Tibial nerve (tissue), 4 donors: ENCODE measurements at regions not wholly inside any gene's neighbourhood (a gene's known extent, or its start where the extent isn't known, plus 50 kb on each side); places are given as distances from the start of the nearest gene placed in this dataset.

Source experiments
- EP300 ChIP-seq, 2 donors: sonication (generic); formaldehyde crosslinking; IDR thresholded peaks; one replicate each; pipeline ENCODE4 v1.6.1; 2017; ENCODE audit warnings: antibody characterized with exemption in 2 of 2, mild to moderate bottlenecking in 1 of 2
- TF ChIP-seq, protein P1 (sequence below), 5 experiments: fragments of 200-600 bp in 3 of 5; fragments of 450-650 bp in 2 of 5; sonication (generic) in 3 of 5; IDR thresholded peaks; one replicate each; pipeline ENCODE4 v1.5.1; 2016 to 2019; ENCODE audit warnings: antibody characterized with exemption in 5 of 5, mild to moderate bottlenecking in 3 of 5, moderate library complexity in 2 of 5

DNA sequence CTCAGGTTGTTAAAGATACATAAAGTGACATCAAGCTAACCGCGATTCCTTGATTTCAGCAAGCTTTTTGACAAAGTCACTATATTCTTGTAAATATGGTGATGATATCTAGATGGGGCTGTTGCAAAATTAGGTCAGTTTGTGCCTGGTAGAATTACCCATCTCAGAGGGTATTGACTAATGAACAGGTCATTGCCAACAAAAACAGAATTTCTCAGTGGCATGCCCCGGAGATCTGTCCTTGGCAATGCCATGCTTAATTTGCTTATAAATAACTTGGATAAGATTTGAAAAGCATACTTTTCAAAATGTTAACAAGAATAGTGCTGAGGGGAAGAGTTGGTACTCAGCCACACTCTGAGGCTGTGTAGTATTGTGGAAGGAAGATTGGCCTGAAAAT is 783.3 kb upstream of the SEMA6A start:
- TF ChIP-seq, protein P1, sequence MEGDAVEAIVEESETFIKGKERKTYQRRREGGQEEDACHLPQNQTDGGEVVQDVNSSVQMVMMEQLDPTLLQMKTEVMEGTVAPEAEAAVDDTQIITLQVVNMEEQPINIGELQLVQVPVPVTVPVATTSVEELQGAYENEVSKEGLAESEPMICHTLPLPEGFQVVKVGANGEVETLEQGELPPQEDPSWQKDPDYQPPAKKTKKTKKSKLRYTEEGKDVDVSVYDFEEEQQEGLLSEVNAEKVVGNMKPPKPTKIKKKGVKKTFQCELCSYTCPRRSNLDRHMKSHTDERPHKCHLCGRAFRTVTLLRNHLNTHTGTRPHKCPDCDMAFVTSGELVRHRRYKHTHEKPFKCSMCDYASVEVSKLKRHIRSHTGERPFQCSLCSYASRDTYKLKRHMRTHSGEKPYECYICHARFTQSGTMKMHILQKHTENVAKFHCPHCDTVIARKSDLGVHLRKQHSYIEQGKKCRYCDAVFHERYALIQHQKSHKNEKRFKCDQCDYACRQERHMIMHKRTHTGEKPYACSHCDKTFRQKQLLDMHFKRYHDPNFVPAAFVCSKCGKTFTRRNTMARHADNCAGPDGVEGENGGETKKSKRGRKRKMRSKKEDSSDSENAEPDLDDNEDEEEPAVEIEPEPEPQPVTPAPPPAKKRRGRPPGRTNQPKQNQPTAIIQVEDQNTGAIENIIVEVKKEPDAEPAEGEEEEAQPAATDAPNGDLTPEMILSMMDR (IDR thresholded peaks at IDR 0.05) = no peak
- no peak for TF ChIP-seq EP300 (IDR thresholded peaks at IDR 0.05)
